Osteocyte (in vitro differentiated cells): ENCODE measurements at regions not wholly inside any gene's neighbourhood (a gene's known extent, or its start where the extent isn't known, plus 50 kb on each side); places are given as distances from the start of the nearest gene placed in this dataset.

Source experiments
- DNase-seq: peaks from one replicate; pipeline ENCODE4 v3.0.0; 2021; ENCODE audit warnings: mixed read lengths; ENCODE audit not compliant: unreplicated experiment; ENCODE audit errors: extremely low spot score
- H3K27ac Mint-ChIP-seq: one replicate; pipeline ENCODE4 v1.8.0; 2021; ENCODE audit warnings: mild to moderate bottlenecking, mixed read lengths; ENCODE audit not compliant: unreplicated experiment
- H3K27me3 Mint-ChIP-seq: one replicate; pipeline ENCODE4 v1.8.0; 2021; ENCODE audit warnings: mixed read lengths; ENCODE audit not compliant: unreplicated experiment
- H3K36me3 Mint-ChIP-seq: one replicate; pipeline ENCODE4 v1.8.0; 2021; ENCODE audit warnings: mixed read lengths; ENCODE audit not compliant: unreplicated experiment
- H3K4me1 Mint-ChIP-seq: one replicate; pipeline ENCODE4 v1.8.0; 2021; ENCODE audit warnings: mixed read lengths; ENCODE audit not compliant: unreplicated experiment
- H3K4me3 Mint-ChIP-seq: one replicate; pipeline ENCODE4 v1.8.0; 2021; ENCODE audit warnings: mild to moderate bottlenecking, moderate library complexity, mixed read lengths; ENCODE audit not compliant: unreplicated experiment
- H3K9me3 Mint-ChIP-seq: one replicate; pipeline ENCODE4 v1.8.0; 2021; ENCODE audit warnings: mixed read lengths; ENCODE audit not compliant: unreplicated experiment
- TF ChIP-seq, protein P1 (sequence below): fragments of 200-600 bp; sonication (generic); IDR thresholded peaks from 2 replicates; pipeline ENCODE4 v1.5.0; 2021; ENCODE audit warnings: antibody characterized with exemption, mild to moderate bottlenecking, moderate library complexity

DNA sequence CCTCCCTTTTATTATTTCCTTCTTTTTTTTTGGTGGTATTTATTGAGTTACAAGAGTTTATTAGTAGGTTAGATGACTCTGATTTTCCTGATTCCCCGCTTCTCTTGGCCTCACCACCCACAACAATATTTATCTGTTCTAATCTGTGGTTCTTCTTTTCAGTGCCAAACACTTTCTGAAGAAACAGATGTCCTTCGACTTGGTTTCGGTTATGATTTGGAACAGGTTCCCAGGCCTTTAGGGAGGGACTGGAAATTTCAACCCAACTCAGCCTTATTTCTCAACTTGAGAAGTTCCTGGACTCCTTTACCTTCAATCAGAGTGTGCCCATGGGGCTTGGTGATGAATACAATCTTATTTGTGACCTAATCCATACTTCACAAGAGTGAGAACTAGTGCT lies 108.1 kb downstream of the UCHL1 start:
- no peak for DNase-seq
- no peak overlapping the region for H3K27ac Mint-ChIP-seq
- H3K4me1 Mint-ChIP-seq = peaks cover 5% of the 10 kb centered on the region
- no peaks in the 10 kb centered on the region for H3K9me3 Mint-ChIP-seq
- no peaks in the 10 kb centered on the region for H3K36me3 Mint-ChIP-seq
- TF ChIP-seq, protein P1, sequence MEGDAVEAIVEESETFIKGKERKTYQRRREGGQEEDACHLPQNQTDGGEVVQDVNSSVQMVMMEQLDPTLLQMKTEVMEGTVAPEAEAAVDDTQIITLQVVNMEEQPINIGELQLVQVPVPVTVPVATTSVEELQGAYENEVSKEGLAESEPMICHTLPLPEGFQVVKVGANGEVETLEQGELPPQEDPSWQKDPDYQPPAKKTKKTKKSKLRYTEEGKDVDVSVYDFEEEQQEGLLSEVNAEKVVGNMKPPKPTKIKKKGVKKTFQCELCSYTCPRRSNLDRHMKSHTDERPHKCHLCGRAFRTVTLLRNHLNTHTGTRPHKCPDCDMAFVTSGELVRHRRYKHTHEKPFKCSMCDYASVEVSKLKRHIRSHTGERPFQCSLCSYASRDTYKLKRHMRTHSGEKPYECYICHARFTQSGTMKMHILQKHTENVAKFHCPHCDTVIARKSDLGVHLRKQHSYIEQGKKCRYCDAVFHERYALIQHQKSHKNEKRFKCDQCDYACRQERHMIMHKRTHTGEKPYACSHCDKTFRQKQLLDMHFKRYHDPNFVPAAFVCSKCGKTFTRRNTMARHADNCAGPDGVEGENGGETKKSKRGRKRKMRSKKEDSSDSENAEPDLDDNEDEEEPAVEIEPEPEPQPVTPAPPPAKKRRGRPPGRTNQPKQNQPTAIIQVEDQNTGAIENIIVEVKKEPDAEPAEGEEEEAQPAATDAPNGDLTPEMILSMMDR = no peak
- H3K4me3 Mint-ChIP-seq = no peak overlapping the region
- H3K27me3 Mint-ChIP-seq = peaks cover 64% of the 10 kb centered on the region

DNA sequence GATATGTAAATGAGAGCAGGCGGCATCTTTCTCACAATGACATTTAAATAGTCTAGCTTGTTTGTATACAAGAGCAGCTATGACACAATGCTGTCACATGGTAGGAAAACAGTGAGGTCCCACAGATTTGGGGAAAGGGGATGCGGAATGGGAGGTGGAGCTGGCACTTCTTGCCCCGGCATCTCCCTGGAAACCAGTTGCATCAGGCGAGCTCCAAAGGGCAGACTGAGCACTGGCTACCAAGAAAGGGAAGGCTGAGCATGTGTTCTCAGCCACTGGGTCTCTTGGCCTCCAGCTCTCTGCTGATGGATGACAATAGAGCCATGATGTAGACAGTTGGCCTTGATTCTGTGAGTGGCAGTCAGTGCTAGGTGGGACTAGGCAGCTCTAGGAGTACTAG lies 109.0 kb downstream of the UCHL1 start:
- Mint-ChIP-seq H3K27ac (no peak overlapping the region), H3K9me3 (no peaks in the 10 kb centered on the region), H3K4me3 (no peak overlapping the region), H3K4me1 (peaks cover 5% of the 10 kb centered on the region), H3K27me3 (peaks cover 64% of the 10 kb centered on the region), H3K36me3 (no peaks in the 10 kb centered on the region)
- no peak for DNase-seq
- TF ChIP-seq, protein P1 = no peak

DNA sequence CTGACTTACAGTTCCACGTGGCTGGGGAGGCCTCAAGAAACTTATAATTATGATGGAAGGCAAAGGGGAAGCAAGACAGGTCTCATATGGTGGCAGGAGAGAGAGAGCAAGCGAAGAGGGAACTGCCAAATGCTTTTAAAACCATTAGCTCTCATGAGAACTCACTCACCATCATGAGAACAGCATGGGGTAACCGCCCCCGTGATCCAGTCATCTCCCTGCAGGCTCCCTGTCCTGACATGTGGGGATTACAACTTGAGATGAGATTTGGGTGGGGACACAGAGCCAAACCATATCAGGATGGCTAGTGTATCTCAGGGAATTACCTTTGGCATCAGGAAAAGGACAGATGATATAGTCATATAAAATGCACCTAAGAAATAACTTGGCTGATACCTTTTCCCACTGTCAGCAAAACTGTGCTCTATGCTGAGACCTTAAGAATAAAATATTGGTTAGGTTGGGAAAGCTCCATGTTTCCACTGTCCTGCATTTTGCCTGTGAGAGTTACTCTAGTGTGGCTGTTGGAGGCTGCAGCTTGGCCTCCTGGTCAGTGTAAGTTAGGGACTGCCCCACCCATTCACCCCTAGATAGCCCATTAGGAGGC lies 110.3 kb downstream of the UCHL1 start:
- TF ChIP-seq, protein P1 = no peak
- no peak overlapping the region for H3K4me3 Mint-ChIP-seq
- H3K4me1 Mint-ChIP-seq = no peaks in the 10 kb centered on the region
- H3K27ac Mint-ChIP-seq = no peak overlapping the region
- peaks cover 53% of the 10 kb centered on the region for H3K27me3 Mint-ChIP-seq
- no peaks in the 10 kb centered on the region for H3K9me3 Mint-ChIP-seq
- no peaks in the 10 kb centered on the region for H3K36me3 Mint-ChIP-seq
- DNase-seq = no peak

DNA sequence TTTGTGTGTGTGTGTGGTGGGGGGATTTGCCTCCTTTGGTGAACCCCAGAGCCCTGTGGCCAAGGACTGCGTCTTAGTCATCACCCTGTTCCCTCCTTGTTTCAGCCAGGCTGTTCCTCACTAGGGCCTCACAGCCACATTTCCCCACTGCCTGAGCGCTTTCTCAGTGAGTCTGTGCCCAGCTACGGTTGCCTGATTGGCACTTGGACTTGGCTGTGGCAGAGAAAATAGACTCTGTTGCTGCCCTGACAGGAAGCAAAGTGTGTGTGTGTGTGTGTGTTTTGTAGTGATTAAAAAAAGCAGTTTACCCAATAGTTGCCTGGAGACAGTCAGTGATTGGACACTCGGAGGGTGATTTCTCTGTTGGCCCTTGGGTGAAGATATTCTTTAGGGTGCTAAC lies 113.0 kb downstream of the UCHL1 start:
- no peak for DNase-seq
- no peaks in the 10 kb centered on the region for H3K9me3 Mint-ChIP-seq
- no peaks in the 10 kb centered on the region for H3K4me1 Mint-ChIP-seq
- no peaks in the 10 kb centered on the region for H3K36me3 Mint-ChIP-seq
- H3K27ac Mint-ChIP-seq = no peak overlapping the region
- no peak overlapping the region for H3K4me3 Mint-ChIP-seq
- H3K27me3 Mint-ChIP-seq = peaks cover 29% of the 10 kb centered on the region
- TF ChIP-seq, protein P1 = no peak

DNA sequence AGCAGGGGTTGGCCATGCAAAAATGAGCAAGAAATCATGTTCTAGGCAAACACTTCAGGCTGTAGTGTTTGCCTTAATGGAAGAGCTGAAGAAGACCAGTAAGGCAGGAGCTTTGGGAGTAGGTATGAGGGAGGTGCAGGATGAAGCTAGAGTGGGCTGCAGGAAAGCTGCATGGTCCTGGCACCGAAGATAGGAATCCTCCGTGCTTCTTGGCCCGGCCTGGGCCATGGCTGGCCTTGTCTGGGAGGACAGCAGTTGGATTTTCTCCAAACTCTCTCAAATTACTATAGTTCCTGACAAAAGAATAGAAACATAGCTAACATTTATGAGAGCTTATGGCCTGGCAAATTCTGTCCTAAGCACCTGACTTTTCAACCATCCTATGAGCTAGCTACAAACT lies 116.5 kb downstream of the UCHL1 start:
- TF ChIP-seq, protein P1 = no peak
- H3K36me3 Mint-ChIP-seq = no peaks in the 10 kb centered on the region
- no peak overlapping the region for H3K27ac Mint-ChIP-seq
- DNase-seq = no peak
- peaks cover 10% of the 10 kb centered on the region for H3K27me3 Mint-ChIP-seq
- no peak overlapping the region for H3K4me3 Mint-ChIP-seq
- H3K4me1 Mint-ChIP-seq = no peaks in the 10 kb centered on the region
- H3K9me3 Mint-ChIP-seq = no peaks in the 10 kb centered on the region
